ENCODE measurements at regions not wholly inside any gene's neighbourhood (a gene's known extent, or its start where the extent isn't known, plus 50 kb on each side); places are given as distances from the start of the nearest gene placed in this dataset.

DNA sequence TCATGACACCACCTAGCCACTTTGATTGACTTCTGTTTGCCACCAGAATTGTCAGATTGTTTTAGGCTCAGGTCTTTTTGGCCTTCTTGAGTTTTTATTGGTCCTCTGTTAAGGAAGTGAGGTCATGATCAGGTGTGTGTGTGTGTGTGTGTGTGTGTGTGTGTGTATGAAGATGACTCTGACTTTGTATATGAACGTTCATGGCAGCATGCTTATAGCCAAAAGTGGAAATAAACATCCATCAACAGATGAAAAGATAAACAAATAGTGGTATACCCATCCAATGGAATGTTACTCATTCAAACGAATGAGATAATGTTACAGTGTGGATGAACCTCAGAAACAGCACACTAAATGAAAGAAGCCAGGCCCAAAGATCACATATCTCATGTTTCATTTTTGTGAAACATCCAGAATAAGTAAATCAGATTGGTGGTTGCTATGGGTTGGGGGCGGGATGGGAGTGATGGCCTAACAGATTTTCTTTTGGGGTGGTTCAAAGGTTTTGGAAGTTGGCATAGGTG is 258.6 kb downstream of the KTN1 start:
- TF ChIP-seq SUZ12 (IDR thresholded peaks at IDR 0.05; ENCODE audit: extremely low read depth, insufficient read depth, insufficient read length): no peak
- TF ChIP-seq ZNF274 (IDR thresholded peaks at IDR 0.05; ENCODE audit: low read depth, low read length): no peak
